Osteoblast (primary cell): ENCODE measurements at regions not wholly inside any gene's neighbourhood (a gene's known extent, or its start where the extent isn't known, plus 50 kb on each side); places are given as distances from the start of the nearest gene placed in this dataset.

Experiments
- DNase-seq: peaks from one replicate; pipeline ENCODE4 v3.0.0; 2011; ENCODE audit warnings: low spot score, mixed read lengths; ENCODE audit not compliant: insufficient read length; ENCODE audit errors: missing footprints
- H2AFZ ChIP-seq: 2 replicates; pipeline ENCODE4 v1.6.0; 2011; ENCODE audit warnings: mild to moderate bottlenecking, low read length
- H3K27ac ChIP-seq: 2 replicates; pipeline ENCODE4 v1.5.1; 2011; ENCODE audit warnings: mild to moderate bottlenecking, low read depth, low read length, moderate library complexity
- H3K27me3 ChIP-seq: 2 replicates; pipeline ENCODE4 v1.6.0; 2012; ENCODE audit warnings: mild to moderate bottlenecking, control low read depth, inconsistent platforms, low read length, moderate library complexity; ENCODE audit not compliant: insufficient read depth
- H3K36me3 ChIP-seq: 2 replicates; pipeline ENCODE4 v1.5.1; 2011; ENCODE audit warnings: mild to moderate bottlenecking, low read length, control low read depth, moderate library complexity; ENCODE audit not compliant: insufficient read depth
- H3K4me1 ChIP-seq: 2 replicates; pipeline ENCODE4 v1.5.1; 2011; ENCODE audit warnings: mild to moderate bottlenecking, low read length, control low read depth, moderate library complexity; ENCODE audit not compliant: insufficient read depth
- H3K4me2 ChIP-seq: 2 replicates; pipeline ENCODE4 v1.6.0; 2011; ENCODE audit warnings: mild to moderate bottlenecking, low read length; ENCODE audit not compliant: insufficient read depth
- H3K4me3 ChIP-seq: fragments of 200-600 bp; sonication (generic); 3 replicates; pipeline ENCODE4 v1.5.1; 2012; ENCODE audit warnings: mild to moderate bottlenecking, low read length, inconsistent platforms; ENCODE audit not compliant: insufficient read depth
- H3K79me2 ChIP-seq: 2 replicates; pipeline ENCODE4 v1.6.0; 2012; ENCODE audit warnings: mild to moderate bottlenecking, low read length, control low read depth, inconsistent platforms; ENCODE audit not compliant: insufficient read depth
- H3K9me3 ChIP-seq: 2 replicates; pipeline ENCODE4 v1.5.1; 2011; ENCODE audit warnings: low read depth, low read length, control low read depth
- H4K20me1 ChIP-seq: 2 replicates; pipeline ENCODE4 v1.6.0; 2012; ENCODE audit warnings: mild to moderate bottlenecking, low read length, control low read depth; ENCODE audit not compliant: insufficient read depth
- CTCF ChIP-seq: IDR thresholded peaks from 2 replicates; pipeline ENCODE4 v1.5.1; 2011; ENCODE audit warnings: mild to moderate bottlenecking, low read depth, low read length, moderate library complexity; ENCODE audit errors: extremely low read depth

GRCh38 chr6:104656235-104656634, 203.5 kb downstream of the HACE1 start:
- Histone ChIP-seq H3K27ac (no peak overlapping the region), H3K4me2 (no peak overlapping the region), H3K27me3 (no peaks in the 10 kb centered on the region), H3K79me2 (no peaks in the 10 kb centered on the region), H3K36me3 (no peaks in the 10 kb centered on the region), H2AFZ (no peak overlapping the region), H3K9me3 (no peaks in the 10 kb centered on the region), H3K4me1 (no peaks in the 10 kb centered on the region), H3K4me3 (no peak overlapping the region), H4K20me1 (no peaks in the 10 kb centered on the region)
- no peak for TF ChIP-seq CTCF
- no peak for DNase-seq

- no peak for DNase-seq
- no peak for TF ChIP-seq CTCF
- Histone ChIP-seq H3K9me3 (no peaks in the 10 kb centered on the region), H3K36me3 (no peaks in the 10 kb centered on the region), H3K79me2 (no peaks in the 10 kb centered on the region), H4K20me1 (no peaks in the 10 kb centered on the region), H3K27ac (no peak overlapping the region), H3K4me2 (no peak overlapping the region), H3K4me1 (no peaks in the 10 kb centered on the region), H3K4me3 (no peak overlapping the region), H3K27me3 (no peaks in the 10 kb centered on the region), H2AFZ (no peak overlapping the region)
Observed at GRCh38 chr6:104653781-104654180, 205.9 kb downstream of the HACE1 start.

GRCh38 chr6:104648347-104648746, 211.4 kb downstream of the HACE1 start:
- Histone ChIP-seq H2AFZ (no peak overlapping the region), H3K4me2 (no peak overlapping the region)

GRCh38 chr6:104644848-104645247, 214.9 kb downstream of the HACE1 start:
- DNase-seq = no peak
- TF ChIP-seq CTCF = no peak
- H3K27ac ChIP-seq = no peak overlapping the region
- H3K4me1 ChIP-seq = no peaks in the 10 kb centered on the region
- H2AFZ ChIP-seq = no peak overlapping the region
- no peaks in the 10 kb centered on the region for H3K79me2 ChIP-seq
- no peak overlapping the region for H3K4me3 ChIP-seq
- H4K20me1 ChIP-seq = no peaks in the 10 kb centered on the region
- no peak overlapping the region for H3K4me2 ChIP-seq
- no peaks in the 10 kb centered on the region for H3K36me3 ChIP-seq
- no peaks in the 10 kb centered on the region for H3K9me3 ChIP-seq
- no peaks in the 10 kb centered on the region for H3K27me3 ChIP-seq

More at GRCh38 chr6:104648347-104648746, 211.4 kb downstream of the HACE1 start:
- Histone ChIP-seq H3K36me3 (no peaks in the 10 kb centered on the region), H4K20me1 (no peaks in the 10 kb centered on the region), H3K79me2 (no peaks in the 10 kb centered on the region), H3K27me3 (no peaks in the 10 kb centered on the region), H3K4me1 (no peaks in the 10 kb centered on the region), H3K27ac (no peak overlapping the region), H3K9me3 (no peaks in the 10 kb centered on the region), H3K4me3 (no peak overlapping the region)
- TF ChIP-seq CTCF = no peak
- DNase-seq = no peak
